ENCODE measurements at regions not wholly inside any gene's neighbourhood (a gene's known extent, or its start where the extent isn't known, plus 50 kb on each side); places are given as distances from the start of the nearest gene placed in this dataset.

DNA sequence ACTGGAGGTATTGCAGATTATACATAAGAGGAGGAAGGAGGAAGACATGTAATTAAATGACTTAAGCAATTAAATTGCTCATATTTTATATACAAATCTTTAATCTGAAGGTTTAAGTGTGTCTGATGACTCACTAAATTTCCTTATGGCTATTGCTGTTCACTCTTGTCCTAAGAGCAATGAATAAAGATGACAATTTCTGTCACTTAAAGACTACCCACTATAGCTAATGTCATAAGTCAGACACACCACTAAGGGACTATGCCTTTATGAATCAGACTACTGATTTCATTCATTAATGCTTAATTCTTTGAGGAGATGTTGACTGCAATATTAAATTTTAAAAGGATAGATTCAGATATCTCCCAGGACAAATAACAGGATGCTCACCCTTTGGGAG, 1514.7 kb downstream of the PCDH18 start:
- TF ChIP-seq CSRNP3 (CRISPR knock-in tag; IDR thresholded peaks at IDR 0.05), result no peak
- TF ChIP-seq ISL1 (CRISPR knock-in tag; IDR thresholded peaks at IDR 0.05), result peak; percentile 46
- ATAC-seq, result no peak

- no peak for TF ChIP-seq CSRNP3 (CRISPR knock-in tag; IDR thresholded peaks at IDR 0.05)
- no peak for TF ChIP-seq BACH2 (CRISPR knock-in tag; IDR thresholded peaks at IDR 0.05; ENCODE audit: borderline replicate concordance)
- no peak for TF ChIP-seq ZFP30 (CRISPR knock-in tag; IDR thresholded peaks at IDR 0.05)
- TF ChIP-seq GLIS3 (CRISPR knock-in tag; IDR thresholded peaks at IDR 0.05), result no peak
- TF ChIP-seq PPARA (CRISPR knock-in tag; IDR thresholded peaks at IDR 0.05; ENCODE audit: borderline replicate concordance), result no peak
- TF ChIP-seq OSR1 (CRISPR knock-in tag; IDR thresholded peaks at IDR 0.05), result no peak
- no peak for TF ChIP-seq TOX (CRISPR knock-in tag; IDR thresholded peaks at IDR 0.05; ENCODE audit: borderline replicate concordance)
- TF ChIP-seq ZNF8 (CRISPR knock-in tag; IDR thresholded peaks at IDR 0.05), result no peak
- TF ChIP-seq ZNF565 (CRISPR knock-in tag; conservative IDR thresholded peaks at IDR 0.05; ENCODE audit: low read depth), result no peak
- TF ChIP-seq SNAI2 (CRISPR knock-in tag; IDR thresholded peaks at IDR 0.05), result no peak
- TF ChIP-seq RARB (CRISPR knock-in tag; IDR thresholded peaks at IDR 0.05), result no peak
- no peak for TF ChIP-seq TCF4 (CRISPR knock-in tag; IDR thresholded peaks at IDR 0.05; ENCODE audit: borderline replicate concordance)
- TF ChIP-seq CSDC2 (CRISPR knock-in tag; IDR thresholded peaks at IDR 0.05), result no peak
- no peak for TF ChIP-seq ESRRG (CRISPR knock-in tag; IDR thresholded peaks at IDR 0.05)
- no peak for TF ChIP-seq TSHZ2 (CRISPR knock-in tag; IDR thresholded peaks at IDR 0.05)
- no peak for TF ChIP-seq ZC3H10 (CRISPR knock-in tag; IDR thresholded peaks at IDR 0.05)
- no peak for TF ChIP-seq ZNF70 (CRISPR knock-in tag; IDR thresholded peaks at IDR 0.05)
- TF ChIP-seq POU6F1 (CRISPR knock-in tag; IDR thresholded peaks at IDR 0.05; ENCODE audit: borderline replicate concordance, low read depth), result no peak
- no peak for TF ChIP-seq ZFP3 (CRISPR knock-in tag; IDR thresholded peaks at IDR 0.05)
- TF ChIP-seq, protein P1, sequence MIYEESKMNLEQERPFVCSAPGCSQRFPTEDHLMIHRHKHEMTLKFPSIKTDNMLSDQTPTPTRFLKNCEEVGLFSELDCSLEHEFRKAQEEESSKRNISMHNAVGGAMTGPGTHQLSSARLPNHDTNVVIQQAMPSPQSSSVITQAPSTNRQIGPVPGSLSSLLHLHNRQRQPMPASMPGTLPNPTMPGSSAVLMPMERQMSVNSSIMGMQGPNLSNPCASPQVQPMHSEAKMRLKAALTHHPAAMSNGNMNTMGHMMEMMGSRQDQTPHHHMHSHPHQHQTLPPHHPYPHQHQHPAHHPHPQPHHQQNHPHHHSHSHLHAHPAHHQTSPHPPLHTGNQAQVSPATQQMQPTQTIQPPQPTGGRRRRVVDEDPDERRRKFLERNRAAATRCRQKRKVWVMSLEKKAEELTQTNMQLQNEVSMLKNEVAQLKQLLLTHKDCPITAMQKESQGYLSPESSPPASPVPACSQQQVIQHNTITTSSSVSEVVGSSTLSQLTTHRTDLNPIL (CRISPR knock-in tag; IDR thresholded peaks at IDR 0.05; ENCODE audit: low read depth), result no peak
- no peak for ATAC-seq
Measured at GRCh38 chr4:136012220-136012619, 1520.1 kb downstream of the PCDH18 start.

- ATAC-seq, result no peak
- TF ChIP-seq ZFP3 (CRISPR knock-in tag; IDR thresholded peaks at IDR 0.05) (no peak), ISL1 (CRISPR knock-in tag; IDR thresholded peaks at IDR 0.05) (0 out of 2 replicates have a peak, but pooled peaks have one; percentile 16)
Measured at GRCh38 chr4:136009258-136009832, 1522.9 kb downstream of the PCDH18 start.

DNA sequence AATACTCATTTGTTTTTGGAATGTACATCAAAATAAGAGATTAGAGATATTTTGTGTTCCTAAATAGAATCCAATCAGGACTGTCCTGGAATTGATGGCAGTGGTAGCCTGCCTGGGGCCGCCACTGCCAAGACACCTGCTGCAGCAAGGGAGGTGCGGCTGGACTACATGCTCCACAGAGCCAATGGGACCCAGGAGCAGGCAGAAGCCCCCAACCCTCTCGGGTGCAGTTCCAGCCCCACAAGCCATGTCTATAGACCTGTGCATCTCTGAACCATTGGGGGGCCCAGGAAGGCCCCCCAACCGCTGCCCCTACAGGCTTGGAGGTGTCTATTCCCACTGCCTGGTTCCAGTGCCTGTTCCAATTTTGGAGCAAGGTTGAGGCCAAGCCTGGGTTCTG, 1524.3 kb downstream of the PCDH18 start:
- no peak for ATAC-seq
- no peak for TF ChIP-seq OSR1 (CRISPR knock-in tag; IDR thresholded peaks at IDR 0.05)
- no peak for TF ChIP-seq ARNTL (CRISPR knock-in tag; IDR thresholded peaks at IDR 0.05; ENCODE audit: borderline replicate concordance, low read depth)
- TF ChIP-seq ISL1 (CRISPR knock-in tag; IDR thresholded peaks at IDR 0.05), result no peak
- TF ChIP-seq ZNF565 (CRISPR knock-in tag; conservative IDR thresholded peaks at IDR 0.05; ENCODE audit: low read depth), result no peak
- TF ChIP-seq BACH2 (CRISPR knock-in tag; IDR thresholded peaks at IDR 0.05; ENCODE audit: borderline replicate concordance), result no peak
- no peak for TF ChIP-seq RARB (CRISPR knock-in tag; IDR thresholded peaks at IDR 0.05)
- no peak for TF ChIP-seq CSRNP3 (CRISPR knock-in tag; IDR thresholded peaks at IDR 0.05)
- TF ChIP-seq ZFP3 (CRISPR knock-in tag; IDR thresholded peaks at IDR 0.05), result no peak
- no peak for TF ChIP-seq CSDC2 (CRISPR knock-in tag; IDR thresholded peaks at IDR 0.05)

Measured in SK-N-SH treated with all-trans-retinoic acid at 6 μM for 48 hours (cell line).